ENCODE measurements at regions not wholly inside any gene's neighbourhood (a gene's known extent, or its start where the extent isn't known, plus 50 kb on each side); places are given as distances from the start of the nearest gene placed in this dataset.

GRCh38 chr2:241999184-241999583 lies 129.7 kb downstream of the RTP5 start:
- no peaks in the 10 kb centered on the region for H3K9me3 Mint-ChIP-seq (ENCODE audit: low read depth, unreplicated experiment)
- CTCF ChIA-PET = no interaction called here
- no peak overlapping the region for H3K27ac Mint-ChIP-seq (ENCODE audit: unreplicated experiment)
- H3K36me3 Mint-ChIP-seq (ENCODE audit: insufficient read depth, unreplicated experiment) = no peaks in the 10 kb centered on the region
- peaks cover 57% of the 10 kb centered on the region for H3K27me3 Mint-ChIP-seq (ENCODE audit: unreplicated experiment)
- intact Hi-C loops (cut with micrococcal nuclease; ENCODE audit: unreplicated experiment) = no loop called here
- H3K4me1 Mint-ChIP-seq (ENCODE audit: low read depth, unreplicated experiment) = no peaks in the 10 kb centered on the region
- no TSS peak for BruUV-seq (replicated peaks)
- TF ChIP-seq CTCF (IDR thresholded peaks at IDR 0.05; ENCODE audit: unreplicated experiment) = no peak
- no peak overlapping the region for H3K4me3 Mint-ChIP-seq (ENCODE audit: low read depth, unreplicated experiment)
- DNase-seq = no peak

- no peak overlapping the region for H3K4me3 Mint-ChIP-seq (ENCODE audit: low read depth, unreplicated experiment)
- peaks cover 46% of the 10 kb centered on the region for H3K27me3 Mint-ChIP-seq (ENCODE audit: unreplicated experiment)
- no peak for DNase-seq
- no peak overlapping the region for H3K27ac Mint-ChIP-seq (ENCODE audit: unreplicated experiment)
- no peaks in the 10 kb centered on the region for H3K4me1 Mint-ChIP-seq (ENCODE audit: low read depth, unreplicated experiment)
- BruUV-seq (replicated peaks) = no TSS peak
- intact Hi-C loops (cut with micrococcal nuclease; ENCODE audit: unreplicated experiment) = no loop called here
- CTCF ChIA-PET = interaction anchor here (0.5 kb wide), 1 partner anchor 12 kb away, joined by 6 read pairs; no protein-coding TSS in a partner anchor
- TF ChIP-seq CTCF (IDR thresholded peaks at IDR 0.05; ENCODE audit: unreplicated experiment) = no peak
- H3K36me3 Mint-ChIP-seq (ENCODE audit: insufficient read depth, unreplicated experiment) = no peaks in the 10 kb centered on the region
- no peaks in the 10 kb centered on the region for H3K9me3 Mint-ChIP-seq (ENCODE audit: low read depth, unreplicated experiment)
These were observed 132.3 kb downstream of the RTP5 start for GRCh38 chr2:242001853-242002252.

- no TSS peak for BruUV-seq (replicated peaks)
- no peak for DNase-seq
- Mint-ChIP-seq H3K36me3 (ENCODE audit: insufficient read depth, unreplicated experiment) (no peaks in the 10 kb centered on the region), H3K4me3 (ENCODE audit: low read depth, unreplicated experiment) (no peak overlapping the region), H3K27me3 (ENCODE audit: unreplicated experiment) (peaks cover 35% of the 10 kb centered on the region), H3K27ac (ENCODE audit: unreplicated experiment) (no peak overlapping the region), H3K9me3 (ENCODE audit: low read depth, unreplicated experiment) (no peaks in the 10 kb centered on the region), H3K4me1 (ENCODE audit: low read depth, unreplicated experiment) (no peaks in the 10 kb centered on the region)
- no peak for TF ChIP-seq CTCF (IDR thresholded peaks at IDR 0.05; ENCODE audit: unreplicated experiment)
- intact Hi-C loops (cut with micrococcal nuclease; ENCODE audit: unreplicated experiment) = no loop called here
- CTCF ChIA-PET = no interaction called here
These were observed 133.4 kb downstream of the RTP5 start for GRCh38 chr2:242002944-242003343.

- Mint-ChIP-seq H3K27me3 (ENCODE audit: unreplicated experiment) (peaks cover 27% of the 10 kb centered on the region), H3K9me3 (ENCODE audit: low read depth, unreplicated experiment) (no peaks in the 10 kb centered on the region), H3K4me1 (ENCODE audit: low read depth, unreplicated experiment) (no peaks in the 10 kb centered on the region), H3K4me3 (ENCODE audit: low read depth, unreplicated experiment) (no peak overlapping the region), H3K36me3 (ENCODE audit: insufficient read depth, unreplicated experiment) (no peaks in the 10 kb centered on the region), H3K27ac (ENCODE audit: unreplicated experiment) (no peak overlapping the region)
- intact Hi-C loops (cut with micrococcal nuclease; ENCODE audit: unreplicated experiment) = no loop called here
- no TSS peak for BruUV-seq (replicated peaks)
- CTCF ChIA-PET = no interaction called here
- TF ChIP-seq CTCF (IDR thresholded peaks at IDR 0.05; ENCODE audit: unreplicated experiment) = no peak
- DNase-seq = no peak
These were observed 134.8 kb downstream of the RTP5 start for GRCh38 chr2:242004223-242004901.
